DOHH2 (cell line): ENCODE measurements at regions not wholly inside any gene's neighbourhood (a gene's known extent, or its start where the extent isn't known, plus 50 kb on each side); places are given as distances from the start of the nearest gene placed in this dataset.

Experiments
- H3F3A ChIP-seq: fragments of 200-600 bp; sonication (generic), shearing (Covaris generic); 2 replicates; pipeline ENCODE4 v1.6.0; 2016; ENCODE audit warnings: antibody characterized with exemption, mild to moderate bottlenecking; ENCODE audit not compliant: control insufficient read depth, insufficient read depth
- H3K27ac ChIP-seq: fragments of 200-600 bp; sonication (generic); 2 replicates; pipeline ENCODE4 v1.5.1; 2014; ENCODE audit warnings: low read depth, mild to moderate bottlenecking, low read length, moderate library complexity
- H3K27me3 ChIP-seq: fragments of 200-600 bp; sonication (generic); 2 replicates; pipeline ENCODE4 v1.6.1; 2014; ENCODE audit warnings: mild to moderate bottlenecking, low read length, mixed read lengths; ENCODE audit not compliant: control insufficient read depth
- H3K36me3 ChIP-seq: fragments of 200-600 bp; sonication (generic); 2 replicates; pipeline ENCODE4 v1.6.1; 2014; ENCODE audit warnings: mild to moderate bottlenecking, low read length, moderate library complexity, mixed read lengths; ENCODE audit not compliant: control insufficient read depth
- H3K4me1 ChIP-seq: fragments of 200-600 bp; sonication (generic); 2 replicates; pipeline ENCODE4 v1.6.1; 2014; ENCODE audit warnings: mild to moderate bottlenecking, low read length, mixed read lengths; ENCODE audit not compliant: control insufficient read depth
- H3K4me2 ChIP-seq: fragments of 200-600 bp; sonication (generic); 2 replicates; pipeline ENCODE4 v1.6.0; 2014; ENCODE audit warnings: mild to moderate bottlenecking, low read length, moderate library complexity
- H3K4me3 ChIP-seq: fragments of 200-600 bp; sonication (generic); 2 replicates; pipeline ENCODE4 v1.5.1; 2014; ENCODE audit warnings: mild to moderate bottlenecking, low read length, mixed read lengths
- H3K79me2 ChIP-seq: fragments of 200-600 bp; sonication (generic); 2 replicates; pipeline ENCODE4 v1.6.1; 2014; ENCODE audit warnings: mild to moderate bottlenecking, low read length, mixed read lengths; ENCODE audit not compliant: control insufficient read depth
- H3K9me2 ChIP-seq: fragments of 200-600 bp; sonication (generic); replicated peaks from 2 replicates; pipeline ENCODE4 v1.6.1; 2014; ENCODE audit warnings: mild to moderate bottlenecking, low read length, mixed read lengths; ENCODE audit not compliant: control insufficient read depth
- H3K9me3 ChIP-seq: fragments of 200-600 bp; sonication (generic); 2 replicates; pipeline ENCODE4 v1.6.1; 2014; ENCODE audit warnings: antibody characterized with exemption, low read length, mixed read lengths; ENCODE audit not compliant: control insufficient read depth, insufficient read depth
- H4K20me1 ChIP-seq: fragments of 200-600 bp; sonication (generic); 2 replicates; pipeline ENCODE4 v1.6.0; 2014; ENCODE audit warnings: low read depth, mild to moderate bottlenecking, antibody characterized with exemption, low read length, moderate library complexity; ENCODE audit not compliant: control insufficient read depth, insufficient read depth
- CTCF ChIP-seq: fragments of 200-600 bp; sonication (generic); IDR thresholded peaks from one replicate; pipeline ENCODE4 v1.5.1; 2014; ENCODE audit warnings: antibody characterized with exemption, mild to moderate bottlenecking, low read depth, low read length; ENCODE audit not compliant: poor library complexity, severe bottlenecking
- EZH2phosphoT487 ChIP-seq: fragments of 200-600 bp; sonication (generic); IDR thresholded peaks from 2 replicates; pipeline ENCODE4 v1.6.1; 2017; ENCODE audit warnings: borderline replicate concordance, mild to moderate bottlenecking, antibody characterized with exemption, low read length, moderate library complexity, mixed read lengths

GRCh38 chr2:140014204-140014546 is 1234.0 kb upstream of the NXPH2 start:
- Histone ChIP-seq H3K79me2 (no peaks in the 10 kb centered on the region), H3K9me2 (no peaks in the 10 kb centered on the region), H3K36me3 (no peaks in the 10 kb centered on the region), H3K4me2 (no peak overlapping the region), H3K27me3 (no peaks in the 10 kb centered on the region), H3K4me1 (no peaks in the 10 kb centered on the region), H3K9me3 (no peaks in the 10 kb centered on the region), H3K27ac (no peak overlapping the region), H4K20me1 (no peaks in the 10 kb centered on the region), H3F3A (no peaks in the 10 kb centered on the region), H3K4me3 (no peak overlapping the region)
- TF ChIP-seq EZH2phosphoT487 (no peak), CTCF (no peak)

- no peaks in the 10 kb centered on the region for H3K9me3 ChIP-seq
- TF ChIP-seq EZH2phosphoT487, result no peak
- TF ChIP-seq CTCF, result no peak
- no peaks in the 10 kb centered on the region for H3K9me2 ChIP-seq
- no peaks in the 10 kb centered on the region for H3K4me1 ChIP-seq
- no peaks in the 10 kb centered on the region for H3K36me3 ChIP-seq
- no peak overlapping the region for H3K4me2 ChIP-seq
- H3F3A ChIP-seq, result no peaks in the 10 kb centered on the region
- no peaks in the 10 kb centered on the region for H4K20me1 ChIP-seq
- no peaks in the 10 kb centered on the region for H3K79me2 ChIP-seq
- no peak overlapping the region for H3K27ac ChIP-seq
- no peak overlapping the region for H3K4me3 ChIP-seq
- no peaks in the 10 kb centered on the region for H3K27me3 ChIP-seq
Observed at GRCh38 chr2:140013545-140014203, 1233.5 kb upstream of the NXPH2 start.

GRCh38 chr2:140011287-140011686 is 1231.1 kb upstream of the NXPH2 start:
- Histone ChIP-seq H3K36me3 (no peaks in the 10 kb centered on the region), H3K27me3 (no peaks in the 10 kb centered on the region), H3K4me3 (no peak overlapping the region), H3K27ac (no peak overlapping the region), H3K4me1 (no peaks in the 10 kb centered on the region), H3F3A (no peaks in the 10 kb centered on the region), H3K9me3 (no peaks in the 10 kb centered on the region), H3K4me2 (no peak overlapping the region), H4K20me1 (no peaks in the 10 kb centered on the region), H3K9me2 (no peaks in the 10 kb centered on the region), H3K79me2 (no peaks in the 10 kb centered on the region)
- TF ChIP-seq EZH2phosphoT487 (no peak), CTCF (no peak)

- Histone ChIP-seq H4K20me1 (no peaks in the 10 kb centered on the region), H3K9me2 (no peaks in the 10 kb centered on the region), H3K36me3 (no peaks in the 10 kb centered on the region), H3K27ac (no peak overlapping the region), H3K9me3 (no peaks in the 10 kb centered on the region), H3K4me3 (no peak overlapping the region), H3K79me2 (no peaks in the 10 kb centered on the region), H3F3A (no peaks in the 10 kb centered on the region), H3K4me1 (no peaks in the 10 kb centered on the region), H3K4me2 (no peak overlapping the region), H3K27me3 (no peaks in the 10 kb centered on the region)
- TF ChIP-seq CTCF (no peak), EZH2phosphoT487 (no peak)
Observed at GRCh38 chr2:140002110-140002509, 1221.9 kb upstream of the NXPH2 start.
